Calu3 (cell line): ENCODE measurements at regions not wholly inside any gene's neighbourhood (a gene's known extent, or its start where the extent isn't known, plus 50 kb on each side); places are given as distances from the start of the nearest gene placed in this dataset.

ENCODE experiments used
- BruUV-seq: library from RNA; stranded (reverse); fragments of 400-500 nt; replicated peaks from 2 replicates; lab custom pipeline; 2021; lab: Mats Ljungman, UMichigan
- CTCF ChIA-PET: fragments of 300-600 bp; sonication (Branson Sonifier 250); formaldehyde crosslinking; loops from one replicate; lab custom pipeline; 2022; ENCODE audit warnings: antibody characterized with exemption; lab: Charles Lee
- DNase-seq: peaks from one replicate; pipeline ENCODE4 v3.0.0; 2022
- H3K27ac Mint-ChIP-seq: one replicate; pipeline ENCODE4 v1.8.0; 2022; ENCODE audit warnings: mixed read lengths; ENCODE audit not compliant: unreplicated experiment
- H3K27me3 Mint-ChIP-seq: one replicate; pipeline ENCODE4 v1.8.0; 2022; ENCODE audit warnings: mixed read lengths; ENCODE audit not compliant: unreplicated experiment
- H3K36me3 Mint-ChIP-seq: one replicate; pipeline ENCODE4 v1.8.0; 2022; ENCODE audit warnings: mild to moderate bottlenecking, moderate library complexity, mixed read lengths; ENCODE audit not compliant: insufficient read depth, unreplicated experiment
- H3K4me1 Mint-ChIP-seq: one replicate; pipeline ENCODE4 v1.8.0; 2022; ENCODE audit warnings: mild to moderate bottlenecking, low read depth, mixed read lengths; ENCODE audit not compliant: unreplicated experiment
- H3K4me3 Mint-ChIP-seq: one replicate; pipeline ENCODE4 v1.8.0; 2022; ENCODE audit warnings: mild to moderate bottlenecking, low read depth, moderate library complexity, mixed read lengths; ENCODE audit not compliant: unreplicated experiment
- H3K9me3 Mint-ChIP-seq: one replicate; pipeline ENCODE4 v1.8.0; 2022; ENCODE audit warnings: low read depth, mixed read lengths; ENCODE audit not compliant: unreplicated experiment
- intact Hi-C: fragments of 100-400 bp; cut with micrococcal nuclease; formaldehyde crosslinking; loops from one replicate; pipeline ENCODE4 v1.10.0; 2022; ENCODE audit not compliant: unreplicated experiment
- TF ChIP-seq, protein P1 (sequence below): fragments of 200-600 bp; IDR thresholded peaks from one replicate; pipeline ENCODE4 v1.8.0; 2022; ENCODE audit warnings: antibody characterized with exemption; ENCODE audit not compliant: unreplicated experiment

DNA sequence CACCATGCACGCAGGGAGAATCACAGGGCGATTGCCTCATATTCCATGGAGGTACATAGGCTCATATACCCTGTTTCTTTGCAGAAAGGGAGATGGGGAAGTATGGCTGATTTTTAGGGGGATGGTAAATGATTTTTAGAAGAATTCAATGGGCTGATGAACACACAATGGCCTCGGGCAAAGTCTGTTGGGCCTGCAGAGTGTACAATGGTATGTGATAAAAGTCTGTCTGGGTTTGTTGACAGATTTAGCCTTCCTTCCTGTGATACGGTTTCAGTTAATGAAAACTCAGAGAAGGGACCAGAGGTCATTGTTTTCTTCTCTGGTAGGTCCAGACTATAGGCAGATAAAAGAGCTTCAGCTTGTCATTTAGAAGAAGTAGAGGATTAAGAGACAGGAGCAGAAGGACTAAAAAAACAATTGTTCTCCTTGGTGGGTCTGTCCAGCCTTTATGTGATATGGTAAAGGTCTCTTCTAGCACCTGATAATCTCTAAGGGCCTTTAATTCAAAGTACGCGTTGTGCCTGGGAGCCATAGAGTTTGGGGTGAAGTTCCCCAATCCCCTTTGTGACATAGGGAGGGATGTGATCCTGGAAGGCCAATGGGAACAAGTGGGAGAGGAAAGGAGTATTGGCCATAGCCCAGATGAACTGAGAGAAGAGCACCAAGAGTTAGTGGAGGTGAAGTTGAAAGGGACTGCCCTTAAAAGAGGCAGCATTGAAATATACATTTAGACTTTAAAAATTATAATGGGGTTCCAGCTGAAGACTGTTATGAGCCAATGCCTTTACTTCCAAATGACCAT, 107.5 kb upstream of the SERPINE2 start:
- no peak overlapping the region for H3K4me3 Mint-ChIP-seq
- no peaks in the 10 kb centered on the region for H3K36me3 Mint-ChIP-seq
- H3K27ac Mint-ChIP-seq: peak overlapping the region; percentile 14
- no peaks in the 10 kb centered on the region for H3K27me3 Mint-ChIP-seq
- peaks cover 2% of the 10 kb centered on the region for H3K9me3 Mint-ChIP-seq
- no TSS peak for BruUV-seq
- DNase-seq: no peak
- TF ChIP-seq, protein P1, sequence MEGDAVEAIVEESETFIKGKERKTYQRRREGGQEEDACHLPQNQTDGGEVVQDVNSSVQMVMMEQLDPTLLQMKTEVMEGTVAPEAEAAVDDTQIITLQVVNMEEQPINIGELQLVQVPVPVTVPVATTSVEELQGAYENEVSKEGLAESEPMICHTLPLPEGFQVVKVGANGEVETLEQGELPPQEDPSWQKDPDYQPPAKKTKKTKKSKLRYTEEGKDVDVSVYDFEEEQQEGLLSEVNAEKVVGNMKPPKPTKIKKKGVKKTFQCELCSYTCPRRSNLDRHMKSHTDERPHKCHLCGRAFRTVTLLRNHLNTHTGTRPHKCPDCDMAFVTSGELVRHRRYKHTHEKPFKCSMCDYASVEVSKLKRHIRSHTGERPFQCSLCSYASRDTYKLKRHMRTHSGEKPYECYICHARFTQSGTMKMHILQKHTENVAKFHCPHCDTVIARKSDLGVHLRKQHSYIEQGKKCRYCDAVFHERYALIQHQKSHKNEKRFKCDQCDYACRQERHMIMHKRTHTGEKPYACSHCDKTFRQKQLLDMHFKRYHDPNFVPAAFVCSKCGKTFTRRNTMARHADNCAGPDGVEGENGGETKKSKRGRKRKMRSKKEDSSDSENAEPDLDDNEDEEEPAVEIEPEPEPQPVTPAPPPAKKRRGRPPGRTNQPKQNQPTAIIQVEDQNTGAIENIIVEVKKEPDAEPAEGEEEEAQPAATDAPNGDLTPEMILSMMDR: no peak
- peaks cover 53% of the 10 kb centered on the region for H3K4me1 Mint-ChIP-seq
- intact Hi-C loops: loop anchor here (10.0 kb wide), 1 partner anchor 118 kb away; no protein-coding TSS in a partner anchor
- CTCF ChIA-PET: interaction anchor here (0.6 kb wide), 1 partner anchor 61 kb away, joined by 3 read pairs; no protein-coding TSS in a partner anchor

DNA sequence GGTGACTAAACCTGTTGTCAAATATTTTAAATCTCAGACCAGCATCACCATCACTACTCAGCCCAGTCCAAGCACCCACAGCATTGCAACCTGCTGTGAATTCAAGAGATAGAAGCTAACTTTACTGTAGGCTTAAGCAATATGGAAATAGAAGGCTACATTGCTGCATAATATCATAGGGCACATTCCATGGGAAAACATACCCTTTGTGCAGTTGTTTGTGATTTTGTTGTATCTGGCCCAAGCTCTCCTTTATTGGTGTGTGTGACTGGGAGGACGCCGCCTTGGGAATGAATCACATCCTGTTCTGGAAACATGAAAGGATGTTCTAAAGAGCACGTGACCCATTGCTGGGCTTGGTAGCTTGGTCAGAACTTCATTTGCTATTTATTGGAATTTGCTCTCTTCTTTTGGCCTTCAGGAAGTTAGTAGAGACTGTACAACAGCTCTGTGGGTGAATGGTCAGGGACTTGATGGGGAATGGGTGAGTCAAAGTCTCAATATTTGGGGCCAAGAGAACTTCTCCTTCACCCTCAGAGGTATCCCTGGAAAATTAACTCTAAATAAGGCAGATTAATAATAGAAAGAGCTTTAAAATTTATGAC, 106.8 kb upstream of the SERPINE2 start:
- TF ChIP-seq, protein P1: no peak
- intact Hi-C loops: loop anchor here (10.0 kb wide), 1 partner anchor 119 kb away; no protein-coding TSS in a partner anchor
- no peak overlapping the region for H3K4me3 Mint-ChIP-seq
- H3K27ac Mint-ChIP-seq: peak overlapping the region; percentile 14
- peaks cover 46% of the 10 kb centered on the region for H3K4me1 Mint-ChIP-seq
- H3K9me3 Mint-ChIP-seq: no peaks in the 10 kb centered on the region
- BruUV-seq: no TSS peak
- CTCF ChIA-PET: interaction anchor here (0.6 kb wide), 1 partner anchor 60 kb away, joined by 3 read pairs; no protein-coding TSS in a partner anchor
- H3K36me3 Mint-ChIP-seq: no peaks in the 10 kb centered on the region
- DNase-seq: no peak
- H3K27me3 Mint-ChIP-seq: no peaks in the 10 kb centered on the region

DNA sequence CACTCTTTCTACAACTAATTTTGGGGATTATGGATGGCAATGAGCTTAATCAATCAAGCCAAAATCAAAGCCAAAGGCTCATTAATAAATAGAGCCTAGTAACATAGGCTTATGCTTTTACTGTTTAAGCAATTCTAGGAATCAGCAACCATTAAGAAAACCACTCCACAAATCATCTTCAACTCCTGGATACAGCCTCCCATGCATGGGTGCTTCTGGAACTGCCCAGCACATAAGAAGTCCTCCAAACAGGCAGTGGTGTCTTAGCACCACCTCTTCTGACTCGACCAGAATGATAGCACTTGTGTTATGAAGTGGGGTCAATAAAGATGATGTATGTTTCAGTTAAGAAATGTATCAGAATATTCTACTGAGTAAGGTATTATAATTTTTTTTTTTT, 104.4 kb upstream of the SERPINE2 start:
- Mint-ChIP-seq H3K4me3 (no peak overlapping the region), H3K27ac (no peak overlapping the region), H3K27me3 (no peaks in the 10 kb centered on the region), H3K36me3 (no peaks in the 10 kb centered on the region), H3K9me3 (no peaks in the 10 kb centered on the region), H3K4me1 (peaks cover 35% of the 10 kb centered on the region)
- BruUV-seq: no TSS peak
- DNase-seq: no peak
- CTCF ChIA-PET: interaction anchor here (1.4 kb wide), 1 partner anchor 150 kb away, joined by 5 read pairs; no protein-coding TSS in a partner anchor
- intact Hi-C loops: loop anchor here (5.0 to 10.0 kb wide), 2 partner anchors 121 to 151 kb away; no protein-coding TSS in a partner anchor
- TF ChIP-seq, protein P1: no peak

DNA sequence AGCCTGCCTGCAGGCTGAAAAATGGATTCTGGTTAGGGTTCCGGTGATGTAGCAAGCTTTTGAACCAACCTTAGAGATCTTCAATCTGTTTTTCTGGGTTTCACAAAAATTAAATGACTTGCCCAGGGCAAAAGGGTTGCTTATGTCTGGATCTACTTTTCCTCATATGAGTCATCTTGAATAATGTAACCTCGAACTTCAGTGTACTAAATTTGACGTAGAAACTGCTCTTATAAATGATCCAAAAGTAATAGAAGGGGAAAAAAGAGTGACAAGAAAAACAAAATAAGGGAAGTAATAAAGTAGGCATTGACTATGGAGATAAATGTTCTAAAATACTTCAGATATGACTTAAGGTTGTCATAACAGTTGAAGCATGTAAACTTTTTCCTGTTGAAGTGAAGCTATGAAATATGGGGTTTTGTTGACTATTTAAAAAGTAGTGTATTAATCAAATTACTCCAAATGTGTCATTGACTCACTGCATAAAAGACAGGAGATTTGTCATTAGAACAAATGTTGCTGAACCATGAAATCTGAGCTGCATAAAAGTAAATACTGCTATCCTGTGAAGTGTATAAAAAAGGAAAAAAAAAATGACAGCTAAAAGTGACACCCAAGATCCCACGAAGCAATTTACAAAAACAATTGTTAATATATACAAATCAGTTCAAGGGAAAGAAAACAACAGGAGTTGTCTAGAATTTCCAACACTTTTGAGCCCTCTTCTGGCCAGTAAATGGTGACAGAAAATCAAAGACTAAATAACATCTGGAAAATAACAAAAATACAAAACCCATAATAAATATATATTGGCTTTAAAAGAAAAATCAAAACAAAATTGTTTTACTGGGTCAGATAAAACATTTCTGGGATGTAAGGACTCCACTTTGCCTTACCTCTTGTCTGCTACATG, 103.6 kb upstream of the SERPINE2 start:
- TF ChIP-seq, protein P1: no peak
- no peaks in the 10 kb centered on the region for H3K27me3 Mint-ChIP-seq
- H3K4me1 Mint-ChIP-seq: peaks cover 35% of the 10 kb centered on the region
- H3K27ac Mint-ChIP-seq: peak overlapping the region; percentile 76
- no peaks in the 10 kb centered on the region for H3K36me3 Mint-ChIP-seq
- CTCF ChIA-PET: interaction anchor here (0.6 to 1.4 kb wide), 3 partner anchors 15 to 666 kb away, joined by 4 to 5 read pairs (median 4); no protein-coding TSS in a partner anchor
- no peak for DNase-seq
- intact Hi-C loops: loop anchor here (1.0 to 10.0 kb wide), 3 partner anchors 103 to 150 kb away; partner anchors contain the start of gene SERPINE2
- peaks cover 2% of the 10 kb centered on the region for H3K9me3 Mint-ChIP-seq
- H3K4me3 Mint-ChIP-seq: no peak overlapping the region
- BruUV-seq: no TSS peak
